HEK293T (cell line): ENCODE measurements at regions not wholly inside any gene's neighbourhood (a gene's known extent, or its start where the extent isn't known, plus 50 kb on each side); places are given as distances from the start of the nearest gene placed in this dataset.

Experiments
- ARNT ChIP-seq: fragments of 450-650 bp; IDR thresholded peaks from 2 replicates; pipeline ENCODE4 v1.6.1; 2017; ENCODE audit warnings: mild to moderate bottlenecking
- BHLHE40 ChIP-seq: fragments of 450-650 bp; IDR thresholded peaks from 2 replicates; pipeline ENCODE4 v1.6.1; 2016; ENCODE audit warnings: mild to moderate bottlenecking, moderate library complexity, borderline replicate concordance
- FOXK2 ChIP-seq: fragments of 450-650 bp; IDR thresholded peaks from 2 replicates; pipeline ENCODE4 v1.6.1; 2016; ENCODE audit warnings: mild to moderate bottlenecking
- HDGF ChIP-seq: fragments of 450-650 bp; IDR thresholded peaks from 2 replicates; pipeline ENCODE4 v1.6.1; 2017; ENCODE audit warnings: antibody characterized with exemption, borderline replicate concordance
- SP1 ChIP-seq: fragments of 450-650 bp; IDR thresholded peaks from 2 replicates; pipeline ENCODE4 v1.6.1; 2017
- SUZ12 ChIP-seq: fragments of 450-650 bp; IDR thresholded peaks from 2 replicates; pipeline ENCODE4 v1.6.1; 2016; ENCODE audit warnings: mild to moderate bottlenecking
- TARDBP ChIP-seq: fragments of 450-650 bp; IDR thresholded peaks from 2 replicates; pipeline ENCODE4 v1.6.1; 2016
- TF ChIP-seq, protein P1 (sequence below): fragments of 450-650 bp; IDR thresholded peaks from 2 replicates; pipeline ENCODE4 v1.6.1; 2016

DNA sequence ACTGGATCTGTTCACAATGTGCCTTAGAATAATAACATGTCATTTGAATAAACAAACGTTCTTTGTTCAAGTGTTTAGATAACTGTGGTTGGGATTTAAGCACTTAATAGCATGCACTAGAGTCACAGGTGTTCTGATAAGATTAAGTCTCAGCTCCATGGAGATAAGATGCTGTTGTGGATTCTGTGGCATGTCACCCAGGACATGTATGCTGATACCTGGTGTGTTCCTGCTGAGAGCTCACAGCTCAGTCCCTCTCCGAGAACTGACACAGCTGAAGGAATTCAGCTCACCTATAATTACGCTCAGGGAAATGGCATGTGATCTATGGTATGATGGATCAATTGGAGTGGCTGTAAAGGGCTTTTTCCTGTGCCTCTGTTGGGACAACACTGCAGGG is 75.4 kb upstream of the ST6GAL2 start:
- TF ChIP-seq HDGF (no peak), FOXK2 (no peak), SUZ12 (no peak), TARDBP (no peak), ARNT (no peak), SP1 (no peak), BHLHE40 (no peak)
- TF ChIP-seq, protein P1, sequence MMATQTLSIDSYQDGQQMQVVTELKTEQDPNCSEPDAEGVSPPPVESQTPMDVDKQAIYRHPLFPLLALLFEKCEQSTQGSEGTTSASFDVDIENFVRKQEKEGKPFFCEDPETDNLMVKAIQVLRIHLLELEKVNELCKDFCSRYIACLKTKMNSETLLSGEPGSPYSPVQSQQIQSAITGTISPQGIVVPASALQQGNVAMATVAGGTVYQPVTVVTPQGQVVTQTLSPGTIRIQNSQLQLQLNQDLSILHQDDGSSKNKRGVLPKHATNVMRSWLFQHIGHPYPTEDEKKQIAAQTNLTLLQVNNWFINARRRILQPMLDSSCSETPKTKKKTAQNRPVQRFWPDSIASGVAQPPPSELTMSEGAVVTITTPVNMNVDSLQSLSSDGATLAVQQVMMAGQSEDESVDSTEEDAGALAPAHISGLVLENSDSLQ, result no peak
